Panc1 (cell line): ENCODE measurements at regions not wholly inside any gene's neighbourhood (a gene's known extent, or its start where the extent isn't known, plus 50 kb on each side); places are given as distances from the start of the nearest gene placed in this dataset.
"Not testable (repeated sequence)": the region's sequence is repeated elsewhere in the genome, so short reads cannot be mapped to it uniquely, and the experiment has no call there.

Source experiments
- ATAC-seq: fragments of 200-7000 bp; cut with Tn5 transposase; 2 replicates; pipeline ENCODE4 v1.9.1; 2020; ENCODE audit warnings: mild to moderate bottlenecking, moderate library complexity
- BruUV-seq: library from RNA; stranded (reverse); fragments of 400-500 nt; replicated peaks from 2 replicates; lab custom pipeline; 2021; lab: Mats Ljungman, UMichigan
- CTCF ChIA-PET: fragments of 300-600 bp; sonication (Branson Sonifier 250); formaldehyde crosslinking; loops from one replicate; lab custom pipeline; 2022; ENCODE audit warnings: antibody characterized with exemption; lab: Charles Lee
- POLR2A ChIA-PET: fragments of 300-600 bp; sonication (Branson Sonifier 250); formaldehyde crosslinking; loops from one replicate; lab custom pipeline; 2022; ENCODE audit warnings: antibody characterized with exemption; lab: Charles Lee
- DNase-seq: peaks from one replicate; pipeline ENCODE4 v3.0.0-alpha.2; 2010; ENCODE audit warnings: low read depth, low spot score
- H3K27ac ChIP-seq: 2 replicates; pipeline ENCODE4 v1.5.1; 2011; ENCODE audit warnings: mild to moderate bottlenecking, low read length, inconsistent platforms
- H3K27me3 ChIP-seq: fragments of 200-500 bp; sonication (Bioruptor generic); 2 replicates; pipeline ENCODE4 v1.6.0; 2014; ENCODE audit warnings: low read length, inconsistent platforms; ENCODE audit not compliant: control insufficient read depth, insufficient read depth
- H3K36me3 ChIP-seq: fragments of 200-500 bp; sonication (Bioruptor generic); 2 replicates; pipeline ENCODE4 v1.5.1; 2014; ENCODE audit warnings: inconsistent platforms, mild to moderate bottlenecking, low read length, moderate library complexity; ENCODE audit not compliant: control insufficient read depth, insufficient read depth
- H3K4me1 ChIP-seq: 2 replicates; pipeline ENCODE4 v1.5.1; 2011; ENCODE audit warnings: inconsistent platforms, mild to moderate bottlenecking, low read length, moderate library complexity; ENCODE audit not compliant: control insufficient read depth, insufficient read depth
- H3K4me3 ChIP-seq, 2 experiments: 2 replicates each; pipeline ENCODE4 v1.5.1; 2011 to 2012; ENCODE audit warnings: low read depth in 2 of 2, low read length in 2 of 2, mild to moderate bottlenecking in 2 of 2, inconsistent platforms in 1 of 2, moderate library complexity in 1 of 2
- H3K9me3 ChIP-seq: fragments of 200-500 bp; sonication (Bioruptor generic); 2 replicates; pipeline ENCODE4 v1.5.1; 2014; ENCODE audit warnings: low read depth, mild to moderate bottlenecking, inconsistent platforms, low read length, moderate library complexity; ENCODE audit not compliant: control insufficient read depth, insufficient read depth
- CTCF ChIP-seq: fragments of 450-650 bp; IDR thresholded peaks from 2 replicates; pipeline ENCODE4 v1.5.1; 2017; ENCODE audit warnings: mild to moderate bottlenecking
- in situ Hi-C: cut with HindIII; loops from 2 replicates; pipeline ENCODE4 v1.10.0; 2016; ENCODE audit warnings: low sequenced_read_pairs, low pct_unique_long_range_greater_than_20kb
- intact Hi-C: fragments of 100-400 bp; cut with micrococcal nuclease; formaldehyde crosslinking; loops from one replicate; pipeline ENCODE4 v1.10.0; 2022; ENCODE audit not compliant: unreplicated experiment

GRCh38 chr9:42852133-42852930 is 668.9 kb downstream of the SPATA31A6 start:
- H3K27me3 ChIP-seq, BruUV-seq, H3K27ac ChIP-seq, POLR2A ChIA-PET, DNase-seq, H3K36me3 ChIP-seq, CTCF ChIA-PET, intact Hi-C loops, H3K9me3 ChIP-seq, H3K4me1 ChIP-seq, in situ Hi-C loops: not testable (repeated sequence)
- TF ChIP-seq CTCF, result peak; percentile 47
- peak; percentile 70; the same call in 1 of the 2 replicates for ATAC-seq
- peak overlapping the region in 1 of 2 experiments; percentile 21; a peak in 1 of 4 replicates for H3K4me3 ChIP-seq

- H3K27me3 ChIP-seq, CTCF ChIA-PET, DNase-seq, H3K4me1 ChIP-seq, H3K36me3 ChIP-seq, in situ Hi-C loops, H3K9me3 ChIP-seq, POLR2A ChIA-PET, BruUV-seq, H3K4me3 ChIP-seq, intact Hi-C loops, ATAC-seq, H3K27ac ChIP-seq: not testable (repeated sequence)
Observed at GRCh38 chr9:42860133-42860532, 676.7 kb downstream of the SPATA31A6 start.

- in situ Hi-C loops, POLR2A ChIA-PET, ATAC-seq, H3K4me1 ChIP-seq, H3K36me3 ChIP-seq, H3K9me3 ChIP-seq, H3K4me3 ChIP-seq, CTCF ChIA-PET, BruUV-seq, DNase-seq, H3K27me3 ChIP-seq, intact Hi-C loops, H3K27ac ChIP-seq: not testable (repeated sequence)
Observed at GRCh38 chr9:42862465-42862864, 679.0 kb downstream of the SPATA31A6 start.
